ENCODE measurements at regions not wholly inside any gene's neighbourhood (a gene's known extent, or its start where the extent isn't known, plus 50 kb on each side); places are given as distances from the start of the nearest gene placed in this dataset.

DNA sequence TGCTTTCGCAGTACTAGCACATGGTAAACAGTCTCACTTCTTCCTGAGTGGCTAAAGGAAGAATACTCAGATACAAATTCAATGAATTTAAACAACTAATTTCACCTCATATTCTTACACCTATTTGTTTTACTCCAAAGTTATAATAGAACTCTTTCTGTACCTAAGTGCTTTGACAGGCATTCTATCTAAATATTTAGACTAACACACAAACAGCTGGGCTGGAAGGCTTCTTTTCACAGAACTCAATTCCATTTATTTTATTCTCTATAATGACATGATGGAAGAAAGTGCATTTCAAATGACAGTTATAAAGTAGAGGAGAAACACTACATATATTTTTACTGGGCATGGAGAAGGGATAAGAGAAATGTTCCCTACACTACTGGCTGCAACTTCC lies 384.9 kb upstream of the SPTLC3 start:
- Histone ChIP-seq H3K79me2 (ENCODE audit: insufficient read depth, low read length) (no peaks in the 10 kb centered on the region), H3K9ac (ENCODE audit: low read length) (no peak overlapping the region), H3K4me3 (ENCODE audit: low read depth, low read length, poor library complexity, severe bottlenecking) (no peak overlapping the region), H3K9me2 (ENCODE audit: low read depth, low read length) (no peaks in the 10 kb centered on the region), H4K20me1 (ENCODE audit: insufficient read depth, low read length) (no peaks in the 10 kb centered on the region), H3K27ac (ENCODE audit: low read depth, low read length, poor library complexity, severe bottlenecking) (no peak overlapping the region), H2AFZ (ENCODE audit: low read length) (no peak overlapping the region), H3K4me2 (ENCODE audit: low read length) (no peak overlapping the region), H3K36me3 (ENCODE audit: insufficient read depth, low read length) (no peaks in the 10 kb centered on the region), H3F3A (ENCODE audit: insufficient read depth, low read length) (no peaks in the 10 kb centered on the region), H3K27me3 (ENCODE audit: insufficient read depth, low read length) (no peaks in the 10 kb centered on the region), H3K9me3 (ENCODE audit: low read length) (no peaks in the 10 kb centered on the region), H3K4me1 (ENCODE audit: insufficient read depth, low read length, severe bottlenecking) (no peaks in the 10 kb centered on the region)
- TF ChIP-seq, protein P1, sequence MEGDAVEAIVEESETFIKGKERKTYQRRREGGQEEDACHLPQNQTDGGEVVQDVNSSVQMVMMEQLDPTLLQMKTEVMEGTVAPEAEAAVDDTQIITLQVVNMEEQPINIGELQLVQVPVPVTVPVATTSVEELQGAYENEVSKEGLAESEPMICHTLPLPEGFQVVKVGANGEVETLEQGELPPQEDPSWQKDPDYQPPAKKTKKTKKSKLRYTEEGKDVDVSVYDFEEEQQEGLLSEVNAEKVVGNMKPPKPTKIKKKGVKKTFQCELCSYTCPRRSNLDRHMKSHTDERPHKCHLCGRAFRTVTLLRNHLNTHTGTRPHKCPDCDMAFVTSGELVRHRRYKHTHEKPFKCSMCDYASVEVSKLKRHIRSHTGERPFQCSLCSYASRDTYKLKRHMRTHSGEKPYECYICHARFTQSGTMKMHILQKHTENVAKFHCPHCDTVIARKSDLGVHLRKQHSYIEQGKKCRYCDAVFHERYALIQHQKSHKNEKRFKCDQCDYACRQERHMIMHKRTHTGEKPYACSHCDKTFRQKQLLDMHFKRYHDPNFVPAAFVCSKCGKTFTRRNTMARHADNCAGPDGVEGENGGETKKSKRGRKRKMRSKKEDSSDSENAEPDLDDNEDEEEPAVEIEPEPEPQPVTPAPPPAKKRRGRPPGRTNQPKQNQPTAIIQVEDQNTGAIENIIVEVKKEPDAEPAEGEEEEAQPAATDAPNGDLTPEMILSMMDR (IDR thresholded peaks at IDR 0.05; ENCODE audit: low read length), result no peak
- TF ChIP-seq EZH2 (IDR thresholded peaks at IDR 0.05; ENCODE audit: borderline replicate concordance, low read length), result no peak

DNA sequence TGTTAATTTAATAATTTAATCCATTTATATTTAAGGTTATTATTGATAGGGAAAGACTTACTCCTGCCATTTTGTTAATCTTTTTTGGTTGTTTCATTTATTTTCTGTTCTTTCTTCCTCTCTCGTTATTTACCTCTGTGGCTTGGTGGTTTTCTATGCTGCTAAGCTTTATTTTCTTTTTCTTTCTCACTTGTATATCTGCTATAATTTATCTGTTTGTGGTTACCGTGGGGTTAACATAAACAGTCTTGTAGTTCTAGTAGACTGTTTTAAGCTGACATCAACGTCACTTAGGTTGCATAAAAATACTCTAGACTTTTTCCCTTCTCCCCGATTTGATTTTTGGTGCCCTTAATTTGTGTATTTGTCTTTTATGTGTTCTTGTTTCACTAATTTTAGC lies 381.3 kb upstream of the SPTLC3 start:
- Histone ChIP-seq H3K27ac (ENCODE audit: low read depth, low read length, poor library complexity, severe bottlenecking) (no peak overlapping the region), H3K27me3 (ENCODE audit: insufficient read depth, low read length) (no peaks in the 10 kb centered on the region), H3K4me1 (ENCODE audit: insufficient read depth, low read length, severe bottlenecking) (no peaks in the 10 kb centered on the region), H4K20me1 (ENCODE audit: insufficient read depth, low read length) (no peaks in the 10 kb centered on the region), H3K4me2 (ENCODE audit: low read length) (no peak overlapping the region), H3K4me3 (ENCODE audit: low read depth, low read length, poor library complexity, severe bottlenecking) (no peak overlapping the region), H3K9ac (ENCODE audit: low read length) (no peak overlapping the region), H3F3A (ENCODE audit: insufficient read depth, low read length) (no peaks in the 10 kb centered on the region), H3K36me3 (ENCODE audit: insufficient read depth, low read length) (no peaks in the 10 kb centered on the region), H3K9me3 (ENCODE audit: low read length) (no peaks in the 10 kb centered on the region), H3K79me2 (ENCODE audit: insufficient read depth, low read length) (no peaks in the 10 kb centered on the region), H2AFZ (ENCODE audit: low read length) (no peak overlapping the region), H3K9me2 (ENCODE audit: low read depth, low read length) (no peaks in the 10 kb centered on the region)
- no peak for TF ChIP-seq EZH2 (IDR thresholded peaks at IDR 0.05; ENCODE audit: borderline replicate concordance, low read length)
- TF ChIP-seq, protein P1 (IDR thresholded peaks at IDR 0.05; ENCODE audit: low read length), result no peak

DNA sequence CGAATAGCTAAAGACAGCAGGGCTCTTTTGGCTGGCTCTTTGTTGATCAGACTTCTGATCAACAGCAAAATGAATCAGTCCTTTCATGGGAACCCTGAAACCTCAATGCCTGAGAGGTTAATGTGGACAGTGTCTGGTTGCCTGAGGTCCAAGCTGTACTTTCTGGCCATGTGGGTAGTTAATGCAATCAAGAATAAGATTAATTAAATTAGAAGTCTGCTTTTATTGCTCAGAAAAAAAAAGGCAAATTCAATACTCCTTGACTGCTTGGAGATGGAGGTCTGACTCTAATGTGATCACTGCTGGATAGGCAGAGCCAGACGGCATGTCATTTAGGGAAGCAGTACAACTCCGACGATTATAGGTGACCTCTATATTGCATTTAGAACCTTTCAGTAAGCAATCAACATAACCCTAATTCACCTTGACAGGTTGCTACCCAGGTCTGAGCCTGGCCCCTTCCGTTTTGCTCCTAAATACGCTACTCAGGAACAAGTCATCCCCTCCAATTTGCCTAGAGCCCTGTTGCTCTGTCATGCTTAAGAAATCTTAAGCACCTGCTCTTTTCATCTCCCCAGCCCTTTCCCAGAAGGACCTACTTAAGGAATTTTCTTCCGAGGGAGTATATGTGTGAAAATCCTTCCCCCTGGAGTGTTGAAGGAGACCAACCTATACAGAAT lies 370.0 kb upstream of the SPTLC3 start:
- no peaks in the 10 kb centered on the region for H4K20me1 ChIP-seq (ENCODE audit: insufficient read depth, low read length)
- H3K27ac ChIP-seq (ENCODE audit: low read depth, low read length, poor library complexity, severe bottlenecking), result no peak overlapping the region
- no peaks in the 10 kb centered on the region for H3K79me2 ChIP-seq (ENCODE audit: insufficient read depth, low read length)
- H3K27me3 ChIP-seq (ENCODE audit: insufficient read depth, low read length), result no peaks in the 10 kb centered on the region
- no peak overlapping the region for H3K4me3 ChIP-seq (ENCODE audit: low read depth, low read length, poor library complexity, severe bottlenecking)
- no peak overlapping the region for H3K4me2 ChIP-seq (ENCODE audit: low read length)
- no peak overlapping the region for H2AFZ ChIP-seq (ENCODE audit: low read length)
- H3K36me3 ChIP-seq (ENCODE audit: insufficient read depth, low read length), result no peaks in the 10 kb centered on the region
- no peaks in the 10 kb centered on the region for H3K9me2 ChIP-seq (ENCODE audit: low read depth, low read length)
- H3F3A ChIP-seq (ENCODE audit: insufficient read depth, low read length), result no peaks in the 10 kb centered on the region
- TF ChIP-seq, protein P1 (IDR thresholded peaks at IDR 0.05; ENCODE audit: low read length), result no peak
- H3K4me1 ChIP-seq (ENCODE audit: insufficient read depth, low read length, severe bottlenecking), result no peaks in the 10 kb centered on the region
- H3K9me3 ChIP-seq (ENCODE audit: low read length), result no peaks in the 10 kb centered on the region
- no peak overlapping the region for H3K9ac ChIP-seq (ENCODE audit: low read length)
